H9 (cell line): ENCODE measurements at regions not wholly inside any gene's neighbourhood (a gene's known extent, or its start where the extent isn't known, plus 50 kb on each side); places are given as distances from the start of the nearest gene placed in this dataset.

Experiments
- DNase-seq: peaks from one replicate; pipeline ENCODE4 v3.0.0-alpha.2; 2017
- H2AFZ ChIP-seq: one replicate; pipeline ENCODE4 v1.6.1; 2013; ENCODE audit warnings: mild to moderate bottlenecking, low read length, control low read depth, moderate library complexity
- H2AK5ac ChIP-seq: 2 replicates; pipeline ENCODE4 v1.6.1; 2013; ENCODE audit warnings: low read length, control low read depth, mixed read lengths; ENCODE audit not compliant: insufficient read length
- H2BK120ac ChIP-seq: one replicate; pipeline ENCODE4 v1.6.1; 2013; ENCODE audit warnings: low read depth, mild to moderate bottlenecking, low read length, control low read depth, inconsistent platforms; ENCODE audit not compliant: poor library complexity, severe bottlenecking
- H2BK12ac ChIP-seq: 2 replicates; pipeline ENCODE4 v1.6.1; 2013; ENCODE audit warnings: low read length, control low read depth, mixed read lengths, low read depth; ENCODE audit not compliant: insufficient read length
- H2BK15ac ChIP-seq: 2 replicates; pipeline ENCODE4 v1.6.1; 2013; ENCODE audit warnings: low read depth, low read length, control low read depth
- H2BK20ac ChIP-seq: one replicate; pipeline ENCODE4 v1.6.1; 2013; ENCODE audit warnings: low read depth, mild to moderate bottlenecking, low read length, control low read depth, inconsistent platforms; ENCODE audit not compliant: poor library complexity, severe bottlenecking
- H2BK5ac ChIP-seq: 2 replicates; pipeline ENCODE4 v1.6.1; 2013; ENCODE audit warnings: low read length, control low read depth, mixed read lengths; ENCODE audit not compliant: insufficient read length
- H3K14ac ChIP-seq: 2 replicates; pipeline ENCODE4 v1.6.1; 2013; ENCODE audit warnings: low read length, control low read depth; ENCODE audit not compliant: insufficient read depth
- H3K18ac ChIP-seq: 2 replicates; pipeline ENCODE4 v1.6.1; 2013; ENCODE audit warnings: low read depth, mild to moderate bottlenecking, mixed read lengths, low read length, control low read depth; ENCODE audit not compliant: insufficient read length
- H3K23ac ChIP-seq: 2 replicates; pipeline ENCODE4 v1.6.1; 2013; ENCODE audit warnings: low read length, control low read depth, mixed read lengths, low read depth; ENCODE audit not compliant: insufficient read length
- H3K23me2 ChIP-seq: 2 replicates; pipeline ENCODE4 v1.6.1; 2013; ENCODE audit warnings: low read depth, mild to moderate bottlenecking, mixed read lengths, low read length, control low read depth; ENCODE audit not compliant: insufficient read length, poor library complexity, severe bottlenecking
- H3K27ac ChIP-seq: 2 replicates; pipeline ENCODE4 v1.5.1; 2013; ENCODE audit warnings: low read length, control low read depth, mixed read lengths, low read depth; ENCODE audit not compliant: insufficient read length
- H3K27me3 ChIP-seq: 2 replicates; pipeline ENCODE4 v1.6.1; 2013; ENCODE audit warnings: low read length, control low read depth, inconsistent platforms; ENCODE audit not compliant: insufficient read depth
- H3K4ac ChIP-seq: 2 replicates; pipeline ENCODE4 v1.6.1; 2013; ENCODE audit warnings: low read depth, mild to moderate bottlenecking, control low read depth, inconsistent platforms, low read length, moderate library complexity
- H3K4me1 ChIP-seq: 2 replicates; pipeline ENCODE4 v1.6.1; 2013; ENCODE audit warnings: low read length, control low read depth, inconsistent platforms; ENCODE audit not compliant: insufficient read depth
- H3K4me2 ChIP-seq: 2 replicates; pipeline ENCODE4 v1.6.1; 2013; ENCODE audit warnings: low read length, control low read depth, mixed read lengths; ENCODE audit not compliant: insufficient read length, insufficient read depth
- H3K56ac ChIP-seq: 2 replicates; pipeline ENCODE4 v1.6.1; 2013; ENCODE audit warnings: low read depth, mild to moderate bottlenecking, mixed read lengths, low read length, control low read depth; ENCODE audit not compliant: insufficient read length
- H3K79me1 ChIP-seq: 2 replicates; pipeline ENCODE4 v1.6.1; 2013; ENCODE audit warnings: low read depth, mild to moderate bottlenecking, moderate library complexity, low read length, control low read depth, inconsistent platforms; ENCODE audit not compliant: insufficient read depth, poor library complexity, severe bottlenecking
- H3K79me2 ChIP-seq: 2 replicates; pipeline ENCODE4 v1.6.1; 2013; ENCODE audit warnings: low read length, control low read depth, inconsistent platforms; ENCODE audit not compliant: insufficient read depth
- H3K9ac ChIP-seq: 2 replicates; pipeline ENCODE4 v1.6.1; 2013; ENCODE audit warnings: low read length, control low read depth, mixed read lengths; ENCODE audit not compliant: insufficient read length; ENCODE audit errors: extremely low read depth
- H3K9me3 ChIP-seq: one replicate; pipeline ENCODE4 v1.6.1; 2013; ENCODE audit warnings: low read depth, low read length, inconsistent platforms; ENCODE audit not compliant: control insufficient read depth
- H3T11ph ChIP-seq: one replicate; pipeline ENCODE4 v1.6.1; 2013; ENCODE audit warnings: mild to moderate bottlenecking, low read length, control low read depth, inconsistent platforms
- H4K20me1 ChIP-seq: one replicate; pipeline ENCODE4 v1.6.1; 2013; ENCODE audit not compliant: control insufficient read depth, insufficient read length, insufficient read depth
- H4K5ac ChIP-seq: 2 replicates; pipeline ENCODE4 v1.6.1; 2013; ENCODE audit warnings: low read depth, mild to moderate bottlenecking, mixed read lengths, low read length, control low read depth; ENCODE audit not compliant: insufficient read length
- H4K8ac ChIP-seq: replicated peaks from 2 replicates; pipeline ENCODE4 v1.6.1; 2013; ENCODE audit warnings: low read length, control low read depth, mixed read lengths, low read depth; ENCODE audit not compliant: insufficient read length
- H4K91ac ChIP-seq: 2 replicates; pipeline ENCODE4 v1.6.1; 2013; ENCODE audit warnings: low read depth, mild to moderate bottlenecking, moderate library complexity, mixed read lengths, low read length, control low read depth; ENCODE audit not compliant: insufficient read length
- H3K27ac Mint-ChIP-seq, 3 experiments: 2 replicates in 2 of 3; 3 replicates in 1 of 3; pipeline ENCODE4 v1.8.0; 2020 to 2021; ENCODE audit warnings: mixed read lengths in 3 of 3, mild to moderate bottlenecking in 1 of 3, moderate library complexity in 1 of 3
- H3K27me3 Mint-ChIP-seq: 2 replicates; pipeline ENCODE4 v1.8.0; 2021; ENCODE audit warnings: low read depth, mild to moderate bottlenecking, moderate library complexity, mixed read lengths
- H3K36me3 Mint-ChIP-seq, 3 experiments: 2 replicates in 2 of 3; 3 replicates in 1 of 3; pipeline ENCODE4 v1.8.0; 2020 to 2021; ENCODE audit warnings: low read depth in 3 of 3, mixed read lengths in 3 of 3; ENCODE audit not compliant: insufficient read depth in 1 of 3
- H3K4me1 Mint-ChIP-seq, 2 experiments: 2 replicates each; pipeline ENCODE4 v1.8.0; 2020; ENCODE audit warnings: mixed read lengths in 2 of 2
- H3K4me3 Mint-ChIP-seq, 2 experiments: 2 replicates in 1 of 2; 3 replicates in 1 of 2; pipeline ENCODE4 v1.8.0; 2020 to 2021; ENCODE audit warnings: mild to moderate bottlenecking in 2 of 2, mixed read lengths in 2 of 2, moderate library complexity in 1 of 2
- H3K9me3 Mint-ChIP-seq, 2 experiments: 2 replicates in 1 of 2; 3 replicates in 1 of 2; pipeline ENCODE4 v1.8.0; 2020; ENCODE audit warnings: mild to moderate bottlenecking in 2 of 2, mixed read lengths in 2 of 2, moderate library complexity in 1 of 2
- WGBS: extraction: QIAGEN DNeasy Blood & Tissue Kit; methylation state at CpG from one replicate; pipeline ENCODE4 v1.1.7; 2013; ENCODE audit warnings: missing lambda C conversion rate, low lambda C conversion rate, mixed read lengths; ENCODE audit not compliant: insufficient read length; ENCODE audit errors: extremely low coverage; 5-methylcytosine and 5-hydroxymethylcytosine counted together
- TF ChIP-seq, protein P1 (sequence below): fragments of 200-600 bp; sonication (generic); conservative IDR thresholded peaks from 3 replicates; pipeline ENCODE4 v1.8.0; 2021; ENCODE audit warnings: antibody characterized with exemption, mild to moderate bottlenecking

GRCh38 chr9:77127071-77127470 lies 50.3 kb upstream of the VPS13A start:
- Histone ChIP-seq H3K4ac (no peak overlapping the region), H2BK120ac (no peak overlapping the region), H3K9me3 (no peaks in the 10 kb centered on the region), H3K27me3 (no peaks in the 10 kb centered on the region), H2AFZ (no peak overlapping the region), H3K9ac (no peak overlapping the region), H4K8ac (no peak overlapping the region), H3K79me2 (no peaks in the 10 kb centered on the region), H3K27ac (no peak overlapping the region), H2BK12ac (no peak overlapping the region), H2BK15ac (no peak overlapping the region), H3K23ac (no peak overlapping the region), H3T11ph (no peak overlapping the region), H2AK5ac (no peak overlapping the region), H4K20me1 (no peaks in the 10 kb centered on the region), H4K5ac (no peak overlapping the region), H3K56ac (no peak overlapping the region), H3K4me1 (peaks cover 3% of the 10 kb centered on the region; the same call in 1 of the 2 replicates), H3K4me2 (no peak overlapping the region), H3K79me1 (no peaks in the 10 kb centered on the region), H2BK20ac (no peak overlapping the region), H2BK5ac (no peak overlapping the region), H4K91ac (no peak overlapping the region), H3K14ac (no peak overlapping the region), H3K23me2 (no peaks in the 10 kb centered on the region), H3K18ac (no peak overlapping the region)
- Mint-ChIP-seq H3K4me1 (peaks cover 30 to 41% of the 10 kb centered on the region in 2 experiments), H3K36me3 (peaks cover 7 to 30% (median 23%) of the 10 kb centered on the region in 3 experiments), H3K9me3 (peaks cover 30% of the 10 kb centered on the region in 2 experiments), H3K27ac (no peak overlapping the region), H3K27me3 (peaks cover 7% of the 10 kb centered on the region), H3K4me3 (no peak overlapping the region)
- DNase-seq = no peak
- TF ChIP-seq, protein P1, sequence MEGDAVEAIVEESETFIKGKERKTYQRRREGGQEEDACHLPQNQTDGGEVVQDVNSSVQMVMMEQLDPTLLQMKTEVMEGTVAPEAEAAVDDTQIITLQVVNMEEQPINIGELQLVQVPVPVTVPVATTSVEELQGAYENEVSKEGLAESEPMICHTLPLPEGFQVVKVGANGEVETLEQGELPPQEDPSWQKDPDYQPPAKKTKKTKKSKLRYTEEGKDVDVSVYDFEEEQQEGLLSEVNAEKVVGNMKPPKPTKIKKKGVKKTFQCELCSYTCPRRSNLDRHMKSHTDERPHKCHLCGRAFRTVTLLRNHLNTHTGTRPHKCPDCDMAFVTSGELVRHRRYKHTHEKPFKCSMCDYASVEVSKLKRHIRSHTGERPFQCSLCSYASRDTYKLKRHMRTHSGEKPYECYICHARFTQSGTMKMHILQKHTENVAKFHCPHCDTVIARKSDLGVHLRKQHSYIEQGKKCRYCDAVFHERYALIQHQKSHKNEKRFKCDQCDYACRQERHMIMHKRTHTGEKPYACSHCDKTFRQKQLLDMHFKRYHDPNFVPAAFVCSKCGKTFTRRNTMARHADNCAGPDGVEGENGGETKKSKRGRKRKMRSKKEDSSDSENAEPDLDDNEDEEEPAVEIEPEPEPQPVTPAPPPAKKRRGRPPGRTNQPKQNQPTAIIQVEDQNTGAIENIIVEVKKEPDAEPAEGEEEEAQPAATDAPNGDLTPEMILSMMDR = no peak
- WGBS = no CpG with 5 or more reads among the region's 1 CpG
